Activated T-cell treated with anti-CD3 and anti-CD28 coated beads for 24 hours (primary cell): ENCODE measurements at regions not wholly inside any gene's neighbourhood (a gene's known extent, or its start where the extent isn't known, plus 50 kb on each side); places are given as distances from the start of the nearest gene placed in this dataset.

Experiments used
- DNase-seq: peaks from one replicate; pipeline ENCODE4 v3.0.0-alpha.2; 2020; ENCODE audit warnings: low read depth

DNA sequence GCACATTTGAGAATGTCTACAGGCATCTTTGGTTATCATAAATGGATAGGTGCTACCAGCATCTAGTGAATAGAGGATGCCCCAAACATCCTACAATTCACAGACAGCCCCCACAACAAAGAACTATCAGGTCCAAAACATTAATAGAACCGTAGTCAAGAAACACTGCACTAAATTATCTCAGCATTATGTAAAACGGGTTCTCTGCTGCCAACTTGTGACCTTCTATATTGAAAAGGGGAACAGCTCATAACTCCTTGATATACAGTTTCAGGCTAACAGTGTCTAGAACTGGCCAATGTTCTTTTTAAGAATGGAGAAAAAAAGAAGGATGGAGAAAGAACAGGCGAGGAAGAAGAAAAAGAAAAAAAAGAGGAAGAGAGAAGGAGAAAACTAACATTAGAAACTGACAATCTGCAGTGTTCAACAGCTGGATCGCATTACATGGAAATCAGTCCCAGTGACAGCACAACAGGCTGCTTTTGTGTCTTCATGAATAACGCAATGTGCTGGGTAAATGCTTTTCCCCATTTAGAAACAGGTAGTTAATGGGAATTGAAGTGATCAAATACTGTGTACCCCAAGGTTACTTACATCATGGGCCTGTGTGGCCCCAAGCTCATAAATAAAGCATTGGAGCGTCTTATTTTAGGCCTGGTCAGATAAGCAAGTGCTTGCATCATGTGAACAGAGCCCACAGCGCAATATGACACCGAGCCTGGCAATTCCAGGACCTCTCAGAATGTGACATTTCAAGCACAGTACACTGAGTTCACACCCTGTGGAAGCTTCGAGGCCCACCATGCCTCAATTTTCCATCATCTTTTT is 339.5 kb downstream of the DHX15 start:
- no peak for DNase-seq

DNA sequence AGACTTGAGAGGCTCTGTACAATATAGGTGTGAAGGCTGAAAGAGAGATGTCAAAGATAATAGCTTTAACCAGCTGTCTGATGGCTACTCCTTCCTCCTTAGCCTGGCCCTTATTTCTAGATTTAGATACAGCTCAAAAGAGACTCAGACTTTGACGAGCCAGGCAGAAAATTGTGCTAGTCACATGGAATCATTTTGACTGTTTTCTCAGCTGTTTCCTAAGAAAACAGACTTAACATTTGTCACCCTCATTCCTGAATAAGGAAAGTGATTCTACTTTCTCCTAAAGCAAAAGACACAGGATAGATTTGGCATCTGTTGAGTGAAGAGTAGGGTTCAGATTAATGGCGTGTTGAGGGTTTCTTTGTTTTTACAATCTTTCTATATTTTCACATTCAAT is 340.7 kb downstream of the DHX15 start:
- DNase-seq = no peak

DNA sequence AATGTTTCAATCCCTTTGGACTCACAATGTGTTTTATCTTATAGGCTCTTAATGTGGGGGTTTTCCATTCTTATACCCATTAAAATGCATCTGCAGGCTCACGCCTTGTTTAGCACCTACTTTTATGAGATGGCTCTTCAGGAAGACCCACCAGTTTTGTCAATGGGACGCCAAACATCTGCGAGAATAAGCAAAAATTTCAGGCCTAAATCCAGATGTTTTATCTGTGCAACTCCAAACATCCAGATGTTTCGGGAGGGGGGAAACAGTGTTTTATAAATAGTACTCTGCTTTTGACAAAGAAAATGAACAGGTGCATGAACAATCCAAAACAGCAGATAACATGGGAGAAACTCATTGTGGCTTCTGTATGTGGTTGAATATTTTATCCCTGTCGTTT is 342.8 kb downstream of the DHX15 start:
- DNase-seq = no peak

DNA sequence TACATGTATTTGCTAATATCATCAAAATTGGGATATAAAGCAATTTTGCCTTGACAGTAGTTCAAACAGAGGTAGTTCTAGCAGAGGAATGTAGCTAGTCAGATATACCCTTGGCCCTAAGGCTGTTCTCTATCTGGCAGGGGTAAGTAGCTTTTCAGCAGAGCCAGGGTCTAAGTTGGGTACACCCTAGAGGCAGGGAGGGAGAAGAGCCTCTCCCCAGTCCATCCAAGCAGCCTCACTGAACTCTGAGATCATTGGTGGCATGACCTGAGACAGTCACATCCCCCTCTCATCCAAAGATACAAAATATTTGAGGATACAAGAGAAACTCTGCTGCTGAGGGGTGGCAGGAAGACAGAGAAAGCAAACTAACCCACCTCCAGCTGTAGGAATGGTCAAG is 343.7 kb downstream of the DHX15 start:
- no peak for DNase-seq

DNA sequence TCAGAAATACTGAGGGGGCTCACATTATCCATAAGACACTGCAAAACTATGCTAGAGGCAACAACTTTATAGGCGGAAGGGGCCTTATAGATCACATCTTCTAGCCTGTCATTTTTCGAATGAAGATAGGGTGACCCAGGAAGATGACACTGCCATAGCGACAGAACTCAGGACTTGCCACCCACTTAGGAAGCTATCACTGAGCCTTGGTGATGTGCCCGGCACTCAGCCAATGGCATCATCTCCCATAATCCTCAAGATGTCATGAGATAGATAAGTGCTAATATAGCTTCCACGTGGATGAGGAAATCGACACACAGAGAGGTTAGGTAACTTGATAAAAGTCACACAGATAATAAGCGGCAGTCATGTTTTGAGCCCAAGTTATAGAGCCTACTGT is 346.6 kb downstream of the DHX15 start:
- DNase-seq = no peak

DNA sequence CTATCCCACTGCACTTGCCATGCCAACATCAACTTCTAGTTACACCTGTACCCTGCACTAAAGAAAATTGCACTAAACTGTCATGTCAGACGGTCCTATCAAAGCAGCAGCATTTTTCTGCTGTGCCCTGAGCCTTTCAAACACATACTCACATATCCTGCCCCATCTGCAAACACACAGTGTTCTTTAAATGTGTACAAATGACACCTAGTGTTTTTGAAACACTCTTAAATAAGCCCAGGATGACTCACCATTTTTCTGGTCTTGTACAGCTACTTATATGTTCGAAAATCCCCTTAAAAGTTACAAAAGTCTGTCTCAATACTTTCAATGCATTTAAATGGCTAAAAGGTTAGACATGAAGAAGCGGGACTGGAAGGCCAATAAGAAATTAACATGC is 346.7 kb upstream of the PPARGC1A start:
- DNase-seq = no peak

DNA sequence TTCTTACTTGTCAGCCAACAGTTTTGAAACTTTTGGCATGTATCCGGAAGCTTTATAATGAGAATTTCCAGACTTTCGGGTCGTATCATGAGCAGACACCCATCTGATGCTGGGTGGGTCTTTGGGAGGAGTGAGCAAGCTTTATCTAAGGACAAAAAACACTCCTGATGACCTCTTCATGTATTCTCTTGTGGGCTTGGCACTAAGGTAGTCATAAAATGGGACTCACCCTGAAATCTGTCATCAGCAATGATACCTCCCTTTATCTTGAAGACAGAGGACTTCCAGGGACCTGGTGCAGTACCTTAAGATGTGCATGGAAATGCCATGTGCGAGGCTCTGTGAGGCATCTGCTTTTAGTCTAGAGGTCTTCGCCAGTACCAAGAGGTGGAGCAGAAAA is 346.3 kb upstream of the PPARGC1A start:
- DNase-seq = no peak

DNA sequence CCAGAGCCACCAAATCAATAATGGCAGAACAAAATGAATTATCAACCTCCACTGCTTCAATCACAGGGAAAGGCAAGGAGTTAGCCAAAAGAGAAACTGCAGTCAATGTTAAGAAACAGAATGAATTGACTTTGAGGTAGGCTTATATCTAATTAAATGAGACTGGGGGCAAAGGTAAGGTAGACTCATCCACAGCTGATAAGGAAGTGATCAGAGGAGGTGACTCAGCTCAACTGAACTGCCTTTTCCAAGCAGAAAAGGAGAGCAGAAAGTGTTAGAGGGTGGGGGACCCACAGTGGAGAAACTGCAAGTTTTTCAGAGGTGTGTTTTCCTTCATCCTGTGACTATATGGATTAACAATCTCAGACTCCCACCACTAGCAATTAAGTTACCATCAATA is 345.8 kb upstream of the PPARGC1A start:
- no peak for DNase-seq

DNA sequence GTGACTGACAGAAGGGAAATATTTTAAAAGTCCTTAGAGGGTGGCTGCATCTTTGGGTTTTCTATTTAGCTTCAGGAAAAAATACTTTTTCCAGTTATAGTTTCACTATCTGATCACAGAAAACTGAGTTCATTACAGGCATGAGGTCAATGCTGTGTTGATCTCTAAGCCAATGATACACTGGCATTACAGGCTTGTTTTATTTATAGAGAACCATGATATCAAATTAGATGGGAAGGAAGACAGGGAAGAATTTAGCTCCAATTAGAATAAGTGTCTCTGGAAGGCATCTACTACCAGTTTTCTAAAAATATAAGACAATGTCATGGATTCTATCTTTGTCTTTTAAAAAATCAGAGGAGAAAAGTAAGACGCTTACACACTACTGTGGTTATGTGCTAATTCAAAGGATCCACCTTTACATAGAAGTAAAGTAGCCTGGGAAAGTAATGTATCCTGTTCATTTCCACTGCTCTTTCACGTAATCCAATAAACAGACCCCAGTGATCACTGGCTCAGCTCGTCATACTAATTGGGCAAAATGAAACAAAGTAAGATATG is 344.5 kb upstream of the PPARGC1A start:
- DNase-seq = no peak

DNA sequence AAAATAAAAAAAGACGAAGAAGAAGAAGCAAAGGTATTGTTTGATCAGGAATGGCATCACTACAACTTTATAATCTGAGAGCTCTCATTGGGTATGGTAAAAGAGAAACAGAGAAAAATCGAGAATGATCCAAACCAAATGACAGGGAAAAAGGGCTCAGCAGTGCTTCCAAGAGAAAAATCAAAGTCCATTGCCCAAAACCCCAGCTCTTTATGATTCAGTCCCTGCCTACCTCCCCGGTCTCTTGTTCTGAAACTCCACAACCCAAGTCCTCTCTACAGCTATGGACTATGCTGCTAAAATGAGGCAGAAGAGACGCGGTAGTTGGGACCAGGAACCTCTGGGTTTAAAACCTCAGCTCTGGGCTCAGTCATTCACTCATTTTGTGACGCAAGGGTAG is 341.1 kb upstream of the PPARGC1A start:
- DNase-seq = no peak

DNA sequence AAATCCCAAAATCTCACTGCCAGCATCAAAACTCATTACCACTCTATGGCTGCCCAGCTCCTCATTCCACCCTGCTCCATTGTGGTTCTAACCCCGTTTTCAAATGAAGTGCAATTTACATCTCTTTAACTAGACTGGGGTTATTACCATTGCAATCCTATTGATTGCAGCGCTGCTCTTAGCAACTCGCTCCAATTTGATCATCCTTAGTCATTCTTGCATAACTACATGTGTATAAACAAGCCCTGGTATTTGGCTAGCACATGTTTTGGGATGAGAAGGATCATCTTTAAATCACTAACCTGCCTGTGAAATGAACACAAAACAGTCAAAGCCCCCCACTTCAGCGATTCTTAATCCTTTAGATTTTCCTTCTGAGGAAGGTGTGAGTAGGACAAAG is 340.1 kb upstream of the PPARGC1A start:
- no peak for DNase-seq

DNA sequence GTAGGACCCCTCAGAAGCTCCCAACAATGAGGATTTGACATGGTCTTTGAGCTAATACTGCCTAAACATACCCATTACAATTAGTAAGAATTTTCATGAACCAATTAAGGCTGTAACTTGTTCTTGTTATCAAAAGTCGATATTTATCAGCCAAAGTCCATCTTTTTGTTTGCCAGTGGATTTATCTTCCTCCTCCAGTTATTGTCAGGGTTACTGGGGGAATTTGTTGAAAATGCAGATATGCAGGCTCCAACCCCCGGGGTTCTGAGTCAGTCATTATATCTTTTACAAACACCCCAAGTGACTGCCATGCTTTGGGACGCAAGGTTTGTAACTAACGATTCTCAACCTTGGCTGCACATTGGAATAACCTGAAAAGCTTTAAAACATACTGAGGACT is 338.8 kb upstream of the PPARGC1A start:
- no peak for DNase-seq

DNA sequence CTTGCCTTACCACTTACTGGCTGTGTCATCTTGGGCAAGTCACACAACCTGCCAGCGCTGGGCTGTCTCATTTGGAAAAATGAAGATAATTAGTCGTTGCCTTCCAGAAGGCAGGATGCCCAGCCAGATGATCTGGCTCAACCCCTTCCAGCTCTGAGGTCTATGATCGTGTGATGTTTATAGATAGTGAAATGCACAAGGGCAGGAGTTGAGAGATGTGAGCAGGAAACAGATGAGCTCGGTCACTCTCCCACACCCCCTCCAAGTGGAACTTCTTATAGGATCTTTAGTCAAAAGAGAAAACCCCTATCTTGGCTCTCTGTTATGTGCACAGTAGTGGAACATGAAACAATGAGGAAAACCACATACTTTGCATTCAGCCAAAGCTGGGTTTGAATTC is 336.8 kb upstream of the PPARGC1A start:
- no peak for DNase-seq

DNA sequence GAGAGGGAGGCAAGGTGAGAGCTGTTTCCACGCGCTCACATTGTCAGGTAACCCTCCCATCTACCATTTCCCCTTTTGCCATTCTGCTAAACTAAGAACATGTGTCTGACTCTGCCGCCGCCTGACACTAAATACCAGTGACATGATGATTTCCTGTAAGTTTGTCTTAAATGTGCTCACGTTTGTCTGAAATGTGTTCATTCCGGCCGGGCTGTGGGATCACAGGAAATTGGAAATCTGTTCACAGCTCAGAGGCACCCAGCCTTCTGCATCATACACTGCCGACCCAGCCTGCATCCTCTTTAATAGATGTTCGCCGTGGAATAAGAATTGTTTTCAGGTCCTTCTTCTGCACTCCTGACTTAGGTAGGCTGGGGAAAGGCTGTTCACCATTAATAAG is 336.2 kb upstream of the PPARGC1A start:
- no peak for DNase-seq

DNA sequence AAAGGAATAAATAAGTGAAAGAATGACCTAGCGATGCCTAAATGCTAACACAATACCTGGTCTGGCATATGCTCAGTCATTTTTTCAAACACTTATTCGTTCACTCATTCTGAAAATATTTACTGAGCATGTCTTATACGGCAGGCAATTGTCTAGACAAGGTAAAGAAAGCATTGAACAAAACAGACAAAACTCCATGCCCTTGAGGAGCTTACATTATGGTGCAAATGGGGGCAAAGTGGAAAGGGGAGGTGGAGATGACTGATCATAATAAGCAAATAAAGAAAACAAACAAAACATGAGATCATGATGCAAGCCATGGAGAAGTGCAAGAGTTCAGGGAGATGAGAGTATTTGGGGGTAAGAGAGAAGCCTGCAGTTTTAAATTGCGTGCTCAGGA is 334.6 kb upstream of the PPARGC1A start:
- DNase-seq = no peak

DNA sequence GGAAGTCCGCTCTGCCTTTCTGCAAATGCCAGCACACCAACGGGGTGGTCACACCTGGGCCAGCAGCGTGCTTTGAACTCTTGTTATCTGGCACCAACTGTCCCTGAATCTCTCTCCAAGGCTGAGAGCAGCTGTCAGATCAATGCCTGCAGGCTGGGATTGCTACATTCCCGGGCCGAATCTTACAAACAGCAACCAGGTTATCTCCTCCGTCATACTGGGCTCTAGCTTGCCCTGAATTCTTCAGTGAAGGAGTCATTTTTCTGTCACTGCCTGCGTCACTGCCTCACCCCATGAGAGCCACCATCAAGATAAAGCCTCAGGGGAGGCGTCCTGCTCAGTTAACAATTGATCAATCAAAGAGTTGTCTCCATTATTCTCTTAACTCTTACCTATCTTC is 329.4 kb upstream of the PPARGC1A start:
- no peak for DNase-seq

DNA sequence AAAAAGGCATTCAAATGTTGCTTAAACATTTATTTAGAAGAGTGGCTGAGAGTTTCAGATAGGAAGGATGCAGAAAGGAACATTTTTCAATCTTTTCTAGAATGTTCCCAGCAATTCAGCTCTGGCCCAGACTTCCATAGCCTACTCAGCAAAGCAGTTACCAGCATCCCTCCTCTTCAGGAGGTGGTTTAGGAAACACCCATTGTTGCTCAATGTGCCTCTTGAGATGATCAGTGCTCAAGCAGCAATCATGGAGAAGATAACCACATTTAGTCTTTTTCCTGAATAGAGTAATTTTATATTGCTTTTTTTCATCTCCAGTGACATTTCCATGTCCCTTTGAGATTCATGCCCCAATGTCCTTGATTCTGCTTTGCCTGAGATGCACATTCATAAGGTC is 328.7 kb upstream of the PPARGC1A start:
- DNase-seq = no peak

DNA sequence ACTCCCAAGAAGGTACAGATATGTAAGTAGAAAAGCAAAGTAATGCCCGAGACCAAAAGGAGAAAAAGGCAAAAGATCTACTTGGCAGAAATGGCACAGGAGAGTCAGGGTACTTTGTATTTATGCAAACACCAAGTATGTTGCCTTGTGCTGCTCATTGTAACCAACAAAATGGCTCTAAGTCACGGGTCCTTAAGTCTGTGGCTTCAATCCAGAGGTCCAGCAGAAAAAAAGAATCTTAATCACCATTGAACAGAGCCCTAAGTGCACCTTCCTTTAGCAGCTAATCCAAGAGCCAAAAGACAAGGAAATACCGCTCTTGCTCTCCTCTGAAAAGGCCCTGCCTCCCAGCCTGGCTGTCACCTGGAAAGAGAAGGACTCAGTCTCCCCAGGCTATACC is 324.9 kb upstream of the PPARGC1A start:
- no peak for DNase-seq

DNA sequence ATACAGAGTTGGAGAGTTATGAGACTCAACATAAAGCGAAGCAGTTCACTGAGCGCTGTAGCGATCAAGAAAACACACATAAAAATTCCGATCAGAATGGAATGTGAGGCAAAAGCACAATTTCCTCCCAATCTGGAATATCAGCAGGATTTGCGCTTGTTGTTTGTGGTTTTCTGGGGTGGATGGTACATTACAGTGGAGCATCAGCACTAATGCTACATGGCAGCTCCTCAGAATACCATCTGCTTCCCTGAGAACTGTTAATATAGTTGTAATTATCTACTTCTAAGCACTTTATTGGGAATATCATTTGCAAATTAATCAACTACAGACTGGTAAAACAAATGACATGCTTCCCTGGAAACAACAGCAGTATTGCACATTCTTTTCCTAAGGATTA is 324.1 kb upstream of the PPARGC1A start:
- DNase-seq = no peak

DNA sequence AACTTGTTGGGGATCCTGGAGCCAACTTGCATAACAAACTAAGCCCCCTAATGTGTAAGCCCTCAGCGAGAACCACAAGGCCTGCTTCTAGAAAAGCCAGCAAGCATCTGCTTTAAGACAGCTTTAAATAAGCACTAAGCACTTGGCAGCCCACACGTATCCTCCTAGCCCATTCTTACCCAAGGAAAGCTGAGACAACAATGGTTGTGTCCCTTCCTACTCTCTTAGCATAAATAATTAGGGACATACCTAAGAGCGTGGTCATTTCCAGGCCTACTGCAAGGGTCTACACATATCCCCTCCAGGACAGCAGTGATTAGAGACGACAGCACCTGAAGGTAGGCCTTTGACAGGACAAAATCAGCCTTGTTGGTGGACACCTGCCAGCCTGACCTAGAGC is 322.8 kb upstream of the PPARGC1A start:
- no peak for DNase-seq

DNA sequence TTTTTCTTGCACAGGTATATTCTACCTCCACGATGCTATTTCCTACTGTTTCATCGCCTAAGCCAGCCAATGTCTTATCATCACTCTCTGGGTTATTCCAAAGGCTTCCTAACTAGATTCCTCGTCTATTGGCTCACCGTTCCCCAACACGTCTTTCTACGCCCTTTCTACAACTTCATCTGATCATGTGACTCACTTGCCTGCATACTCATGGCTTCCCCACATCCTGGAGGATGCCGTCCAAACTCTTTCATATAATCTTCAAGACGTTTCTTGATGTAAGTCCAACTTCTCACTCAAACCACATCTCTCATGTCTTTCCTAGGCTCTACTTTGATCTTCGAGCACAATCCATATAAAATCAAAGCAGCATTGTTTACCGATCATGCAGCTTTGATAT is 322.0 kb upstream of the PPARGC1A start:
- no peak for DNase-seq

DNA sequence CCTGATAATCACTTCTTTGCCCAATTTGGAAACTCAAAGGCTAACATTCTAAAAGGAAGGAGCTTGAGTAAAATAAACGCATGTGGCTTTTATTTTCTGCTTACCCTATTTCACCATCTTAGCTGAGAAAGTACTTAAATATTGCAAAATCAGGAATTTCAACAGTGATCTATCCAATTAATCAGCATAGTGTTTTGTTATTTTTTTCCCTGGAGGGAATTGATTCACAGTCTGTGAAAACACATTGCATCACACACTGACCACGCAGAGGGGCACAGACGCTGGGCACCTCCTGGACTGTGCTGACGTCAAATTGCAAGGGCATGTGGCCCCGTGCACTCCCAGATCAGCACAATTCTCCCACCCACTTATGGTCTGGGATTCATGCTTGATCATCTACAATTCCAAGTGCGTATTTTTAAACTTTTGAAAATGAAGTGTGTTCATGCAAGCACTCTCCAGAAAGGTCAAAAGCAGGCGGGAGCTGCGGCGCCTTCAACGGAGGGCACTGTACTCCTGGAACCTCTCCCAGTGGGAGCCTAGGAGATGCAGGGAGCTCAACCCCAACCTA is 320.6 kb upstream of the PPARGC1A start:
- no peak for DNase-seq

DNA sequence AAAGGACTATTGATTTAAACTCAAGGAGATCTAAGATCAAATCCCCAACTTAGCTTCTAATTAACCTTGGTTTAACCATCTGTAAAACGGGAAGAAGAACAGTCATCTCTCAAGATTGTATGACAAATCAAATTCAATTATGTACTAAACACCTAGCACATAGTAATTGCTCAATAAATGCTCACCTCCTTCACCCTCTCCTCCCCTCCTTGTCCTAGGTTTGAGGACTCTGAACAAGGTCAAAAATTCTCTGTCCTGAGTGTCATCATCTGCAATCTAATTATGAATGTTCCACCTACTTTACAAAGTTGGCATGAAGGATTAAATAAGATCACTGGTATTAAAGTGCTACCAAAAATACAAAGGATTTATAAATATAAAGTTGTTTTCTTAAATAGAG is 320.1 kb upstream of the PPARGC1A start:
- DNase-seq = no peak

DNA sequence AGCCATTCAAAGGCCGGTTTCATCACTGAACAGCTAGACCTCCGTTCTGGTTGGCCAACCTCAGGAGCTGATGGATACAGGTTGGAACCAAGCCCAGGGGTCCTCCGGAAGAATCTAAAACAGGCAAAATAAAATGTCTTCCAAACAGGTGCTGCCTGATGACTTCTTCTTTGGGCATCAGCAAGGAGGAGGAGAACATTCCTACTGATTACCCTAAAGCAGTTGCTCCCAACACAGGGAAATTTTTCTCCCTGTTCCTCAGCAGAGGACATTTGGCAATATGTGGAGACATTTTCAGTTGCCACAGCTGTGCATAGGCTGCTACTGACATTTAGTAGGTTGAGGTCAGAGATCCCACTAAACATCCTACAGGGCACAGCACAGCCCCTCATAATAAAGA is 319.3 kb upstream of the PPARGC1A start:
- no peak for DNase-seq
